ENCODE measurements at regions not wholly inside any gene's neighbourhood (a gene's known extent, or its start where the extent isn't known, plus 50 kb on each side); places are given as distances from the start of the nearest gene placed in this dataset.
"Not testable (repeated sequence)": the region's sequence is repeated elsewhere in the genome, so short reads cannot be mapped to it uniquely, and the experiment has no call there.

- Mint-ChIP-seq H3K4me3 (no peak overlapping the region), H3K9me3 (no peaks in the 10 kb centered on the region), H3K27me3 (ENCODE audit: insufficient read depth, low read depth) (no peaks in the 10 kb centered on the region), H3K4me1 (no peaks in the 10 kb centered on the region), H3K36me3 (no peaks in the 10 kb centered on the region), H3K27ac (no peak overlapping the region)
- no peak overlapping the region for H2AFZ ChIP-seq (replicated peaks)
- no peak overlapping the region for H3K27ac ChIP-seq
- H4K20me1 ChIP-seq (ENCODE audit: low read depth): no peaks in the 10 kb centered on the region
- H3K4me2 ChIP-seq: no peak overlapping the region
- no peaks in the 10 kb centered on the region for H3F3A ChIP-seq (ENCODE audit: low read depth)
- DNase-seq (ENCODE audit: low spot score): no peak
- H3K27me3 ChIP-seq: no peaks in the 10 kb centered on the region
- H3K4me1 ChIP-seq: no peaks in the 10 kb centered on the region
- no peak overlapping the region for H3K9ac ChIP-seq
- H3K79me2 ChIP-seq (ENCODE audit: low read depth): no peaks in the 10 kb centered on the region
- TF ChIP-seq EZH2phosphoT487 (IDR thresholded peaks at IDR 0.05) (no peak), CTCF (IDR thresholded peaks at IDR 0.05) (no peak), EZH2 (IDR thresholded peaks at IDR 0.05) (no peak)
- H3K36me3 ChIP-seq: no peaks in the 10 kb centered on the region
- no peak overlapping the region for H3K4me3 ChIP-seq
- no peaks in the 10 kb centered on the region for H3K9me3 ChIP-seq (ENCODE audit: low read depth)
Measured at GRCh38 chr5:13081116-13081515, 863.4 kb downstream of the DNAH5 start.

- not testable (repeated sequence) for H3K4me1 Mint-ChIP-seq; H3K79me2 ChIP-seq (ENCODE audit: low read depth); DNase-seq (ENCODE audit: low spot score); H3K27ac Mint-ChIP-seq; H3K4me3 Mint-ChIP-seq; H2AFZ ChIP-seq (replicated peaks); H3K36me3 ChIP-seq; H3K9me3 ChIP-seq (ENCODE audit: low read depth); H3K4me2 ChIP-seq; H3K36me3 Mint-ChIP-seq; H3K4me3 ChIP-seq; H3F3A ChIP-seq (ENCODE audit: low read depth); H3K27ac ChIP-seq; H3K27me3 Mint-ChIP-seq (ENCODE audit: insufficient read depth, low read depth); H4K20me1 ChIP-seq (ENCODE audit: low read depth); H3K4me1 ChIP-seq; H3K27me3 ChIP-seq; H3K9ac ChIP-seq
- H3K9me3 Mint-ChIP-seq: peaks cover 23% of the 10 kb centered on the region
Measured at GRCh38 chr5:13072936-13073335, 871.6 kb downstream of the DNAH5 start.

DNA sequence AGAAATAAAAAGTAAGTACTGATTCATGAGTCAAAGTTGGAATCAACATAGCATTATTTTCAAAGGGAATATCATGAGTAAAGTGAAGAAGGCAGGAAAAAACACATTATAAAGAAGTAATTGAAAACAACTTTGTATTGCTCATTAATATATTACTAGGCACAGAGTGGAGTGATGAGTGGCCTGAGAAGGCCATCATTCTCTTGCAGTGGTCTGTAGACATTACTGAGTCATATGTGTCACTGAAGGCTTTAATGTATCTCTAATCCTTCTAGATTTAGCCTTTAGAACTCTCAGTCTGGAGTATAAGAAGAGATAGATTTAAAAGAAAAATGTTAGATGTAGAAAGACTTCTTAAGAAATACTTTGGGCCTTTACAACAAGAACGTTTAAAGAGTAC, 881.4 kb downstream of the DNAH5 start:
- H3K4me3 ChIP-seq: no peak overlapping the region
- H3K9me3 ChIP-seq (ENCODE audit: low read depth): no peaks in the 10 kb centered on the region
- H3K4me1 Mint-ChIP-seq: no peaks in the 10 kb centered on the region

More for the DNA sequence above, 881.4 kb downstream of the DNAH5 start:
- no peak overlapping the region for H3K4me3 Mint-ChIP-seq
- H3K36me3 Mint-ChIP-seq: no peaks in the 10 kb centered on the region
- no peak for DNase-seq (ENCODE audit: low spot score)
- Histone ChIP-seq H3K36me3 (no peaks in the 10 kb centered on the region), H3K9ac (no peak overlapping the region), H2AFZ (replicated peaks) (no peak overlapping the region), H3K79me2 (ENCODE audit: low read depth) (no peaks in the 10 kb centered on the region), H3K4me1 (no peaks in the 10 kb centered on the region), H3K27me3 (no peaks in the 10 kb centered on the region), H3F3A (ENCODE audit: low read depth) (no peaks in the 10 kb centered on the region), H3K4me2 (no peak overlapping the region), H4K20me1 (ENCODE audit: low read depth) (no peaks in the 10 kb centered on the region), H3K27ac (no peak overlapping the region)
- no peaks in the 10 kb centered on the region for H3K9me3 Mint-ChIP-seq
- no peak overlapping the region for H3K27ac Mint-ChIP-seq
- no peak for TF ChIP-seq EZH2 (IDR thresholded peaks at IDR 0.05)
- no peak for TF ChIP-seq CTCF (IDR thresholded peaks at IDR 0.05)
- no peak for TF ChIP-seq EZH2phosphoT487 (IDR thresholded peaks at IDR 0.05)
- H3K27me3 Mint-ChIP-seq (ENCODE audit: insufficient read depth, low read depth): no peaks in the 10 kb centered on the region
